Tibial nerve (tissue), 4 donors: ENCODE measurements at regions not wholly inside any gene's neighbourhood (a gene's known extent, or its start where the extent isn't known, plus 50 kb on each side); places are given as distances from the start of the nearest gene placed in this dataset.

ENCODE experiments used
- DNase-seq, 2 donors: peaks; one replicate each; pipeline ENCODE4 v3.0.0-alpha.2; 2019; ENCODE audit warnings: low spot score in 2 of 2
- H3K27ac ChIP-seq, 4 donors: fragments of 200-600 bp; sonication (generic) in 3 of 4; one replicate each; pipeline ENCODE4 v1.5.1; 2017 to 2019; ENCODE audit warnings: mild to moderate bottlenecking in 1 of 4
- H3K27me3 ChIP-seq, 2 donors: fragments of 200-600 bp; sonication (generic) in 1 of 2; one replicate each; pipeline versions ENCODE4 v1.5.1 to v1.6.0; 2017 to 2019
- H3K36me3 ChIP-seq, 3 donors: fragments of 200-600 bp; sonication (generic); one replicate each; pipeline ENCODE4 v1.5.1; 2018 to 2019
- H3K4me1 ChIP-seq, 4 donors: fragments of 200-600 bp; sonication (generic) in 3 of 4; one replicate each; pipeline ENCODE4 v1.5.1; 2017 to 2019
- H3K4me3 ChIP-seq, 4 donors: fragments of 200-600 bp; sonication (generic) in 3 of 4; one replicate each; pipeline ENCODE4 v1.5.1; 2017 to 2019; ENCODE audit warnings: mild to moderate bottlenecking in 1 of 4, moderate library complexity in 1 of 4
- H3K9me3 ChIP-seq, 4 donors: fragments of 200-600 bp; sonication (generic) in 3 of 4; one replicate each; pipeline ENCODE4 v1.5.1; 2017 to 2019
- EP300 ChIP-seq, 2 donors: sonication (generic); formaldehyde crosslinking; IDR thresholded peaks; one replicate each; pipeline ENCODE4 v1.6.1; 2017; ENCODE audit warnings: antibody characterized with exemption in 2 of 2, mild to moderate bottlenecking in 1 of 2
- POLR2A ChIP-seq, 2 donors: fragments of 450-650 bp; IDR thresholded peaks; one replicate each; pipeline ENCODE4 v1.6.1; 2017; ENCODE audit warnings: antibody characterized with exemption in 2 of 2, mild to moderate bottlenecking in 2 of 2, moderate library complexity in 2 of 2
- WGBS, 2 donors: methylation state at CpG; one replicate each; pipeline ENCODE4 v1.1.5; 2018; 5-methylcytosine and 5-hydroxymethylcytosine counted together
- TF ChIP-seq, protein P1 (sequence below), 5 experiments: fragments of 200-600 bp in 3 of 5; fragments of 450-650 bp in 2 of 5; sonication (generic) in 3 of 5; IDR thresholded peaks; one replicate each; pipeline ENCODE4 v1.5.1; 2016 to 2019; ENCODE audit warnings: antibody characterized with exemption in 5 of 5, mild to moderate bottlenecking in 3 of 5, moderate library complexity in 2 of 5

DNA sequence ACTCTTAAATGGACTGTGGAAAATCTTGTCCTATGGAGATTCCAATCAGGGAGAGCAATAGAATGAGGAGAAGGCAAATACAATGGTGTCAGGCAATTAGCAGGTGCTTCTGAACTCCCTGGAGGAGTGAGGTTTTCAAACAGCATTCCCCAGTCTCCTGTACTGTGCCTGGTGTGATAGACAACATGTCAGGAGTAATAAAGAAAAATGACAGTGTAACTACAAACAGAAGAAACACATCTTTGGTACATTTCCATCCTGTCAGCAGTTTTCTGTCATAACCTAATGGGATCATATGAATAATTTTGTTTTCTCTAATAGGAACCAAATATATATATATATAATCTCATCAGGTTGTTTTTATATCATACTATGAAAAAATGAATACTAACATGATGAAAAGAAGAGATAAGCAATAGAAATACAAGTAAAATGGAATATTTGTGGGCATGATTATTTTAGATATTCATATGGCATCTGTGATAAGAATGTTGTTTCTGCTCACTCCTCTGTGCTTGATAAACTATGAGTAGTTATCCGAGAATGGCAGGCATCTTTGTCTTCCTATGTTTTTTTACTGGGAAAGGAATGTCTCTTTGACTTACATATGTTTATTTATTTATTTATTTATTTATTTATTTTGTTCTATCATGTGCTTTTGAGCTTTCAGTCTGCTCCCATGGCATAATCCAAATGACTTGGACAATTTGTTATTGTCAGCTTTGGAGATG lies 441.7 kb downstream of the TXNL1 start:
- TF ChIP-seq, protein P1, sequence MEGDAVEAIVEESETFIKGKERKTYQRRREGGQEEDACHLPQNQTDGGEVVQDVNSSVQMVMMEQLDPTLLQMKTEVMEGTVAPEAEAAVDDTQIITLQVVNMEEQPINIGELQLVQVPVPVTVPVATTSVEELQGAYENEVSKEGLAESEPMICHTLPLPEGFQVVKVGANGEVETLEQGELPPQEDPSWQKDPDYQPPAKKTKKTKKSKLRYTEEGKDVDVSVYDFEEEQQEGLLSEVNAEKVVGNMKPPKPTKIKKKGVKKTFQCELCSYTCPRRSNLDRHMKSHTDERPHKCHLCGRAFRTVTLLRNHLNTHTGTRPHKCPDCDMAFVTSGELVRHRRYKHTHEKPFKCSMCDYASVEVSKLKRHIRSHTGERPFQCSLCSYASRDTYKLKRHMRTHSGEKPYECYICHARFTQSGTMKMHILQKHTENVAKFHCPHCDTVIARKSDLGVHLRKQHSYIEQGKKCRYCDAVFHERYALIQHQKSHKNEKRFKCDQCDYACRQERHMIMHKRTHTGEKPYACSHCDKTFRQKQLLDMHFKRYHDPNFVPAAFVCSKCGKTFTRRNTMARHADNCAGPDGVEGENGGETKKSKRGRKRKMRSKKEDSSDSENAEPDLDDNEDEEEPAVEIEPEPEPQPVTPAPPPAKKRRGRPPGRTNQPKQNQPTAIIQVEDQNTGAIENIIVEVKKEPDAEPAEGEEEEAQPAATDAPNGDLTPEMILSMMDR (IDR thresholded peaks at IDR 0.05): no peak
- TF ChIP-seq POLR2A (IDR thresholded peaks at IDR 0.05) (no peak), EP300 (IDR thresholded peaks at IDR 0.05) (no peak)
- no peaks in the 10 kb centered on the region for H3K9me3 ChIP-seq
- H3K4me1 ChIP-seq: peaks cover 0 to 21% (median 5%) of the 10 kb centered on the region in 4 donors
- WGBS, 2 donors: 91 to 93% methylated on average over 1 of the region's 1 CpG
- no peaks in the 10 kb centered on the region for H3K36me3 ChIP-seq
- H3K27ac ChIP-seq: no peak overlapping the region
- H3K4me3 ChIP-seq: no peak overlapping the region
- no peaks in the 10 kb centered on the region for H3K27me3 ChIP-seq
- no peak for DNase-seq

DNA sequence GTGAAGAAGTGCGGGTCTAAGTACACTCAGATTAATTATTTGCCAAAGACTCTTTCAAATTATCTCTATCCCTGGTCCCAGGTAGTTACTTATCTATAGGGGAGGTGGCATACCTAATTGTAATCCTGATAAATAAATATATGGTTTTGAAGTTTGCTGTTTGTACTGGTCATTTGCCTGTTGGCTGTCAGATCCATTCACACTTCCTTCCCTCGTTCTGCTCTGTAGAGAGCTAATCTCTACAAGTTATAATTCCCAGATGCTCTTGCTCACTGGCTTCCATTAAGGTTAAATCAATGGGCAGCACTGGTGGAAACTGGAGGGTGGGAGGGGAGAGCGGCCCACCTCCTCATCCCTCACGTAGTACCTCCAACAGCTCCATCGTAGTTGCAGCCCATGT lies 447.1 kb downstream of the TXNL1 start:
- TF ChIP-seq, protein P1 (IDR thresholded peaks at IDR 0.05): no peak
- no peak for TF ChIP-seq EP300 (IDR thresholded peaks at IDR 0.05)
- TF ChIP-seq POLR2A (IDR thresholded peaks at IDR 0.05): no peak
- 89 to 91% methylated on average over 5 of the region's 5 CpGs for WGBS, 2 donors
- no peak overlapping the region for H3K4me3 ChIP-seq
- no peaks in the 10 kb centered on the region for H3K9me3 ChIP-seq
- DNase-seq: no peak
- H3K27me3 ChIP-seq: no peaks in the 10 kb centered on the region
- no peak overlapping the region for H3K27ac ChIP-seq
- no peaks in the 10 kb centered on the region for H3K36me3 ChIP-seq
- no peaks in the 10 kb centered on the region for H3K4me1 ChIP-seq

DNA sequence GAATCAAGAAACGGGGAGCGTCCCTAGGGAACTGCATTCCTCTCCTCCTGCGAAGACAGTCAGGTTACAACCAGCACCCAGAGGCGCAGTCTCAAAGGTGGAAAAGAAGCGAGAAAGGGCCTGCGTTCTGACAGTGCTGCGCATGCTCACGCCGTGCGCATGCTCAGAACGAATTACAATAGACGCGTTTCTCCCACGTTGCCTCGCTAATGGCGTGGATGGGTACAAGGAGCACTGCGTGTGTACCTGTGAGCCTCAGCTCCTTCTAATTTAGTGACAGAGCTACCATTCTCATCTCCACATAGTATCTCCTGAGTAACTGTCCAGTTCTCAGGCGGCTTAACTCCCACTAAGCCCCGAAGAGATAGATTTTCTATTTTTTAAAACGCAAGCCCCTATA lies 448.8 kb downstream of the TXNL1 start:
- Histone ChIP-seq H3K4me1 (no peaks in the 10 kb centered on the region), H3K36me3 (no peaks in the 10 kb centered on the region), H3K9me3 (no peaks in the 10 kb centered on the region), H3K4me3 (no peak overlapping the region), H3K27ac (no peak overlapping the region), H3K27me3 (no peaks in the 10 kb centered on the region)
- TF ChIP-seq EP300 (IDR thresholded peaks at IDR 0.05) (no peak), POLR2A (IDR thresholded peaks at IDR 0.05) (no peak)
- TF ChIP-seq, protein P1 (IDR thresholded peaks at IDR 0.05): no peak
- DNase-seq: no peak
- WGBS, 2 donors: 94 to 95% methylated on average over 20 of the region's 20 CpGs

DNA sequence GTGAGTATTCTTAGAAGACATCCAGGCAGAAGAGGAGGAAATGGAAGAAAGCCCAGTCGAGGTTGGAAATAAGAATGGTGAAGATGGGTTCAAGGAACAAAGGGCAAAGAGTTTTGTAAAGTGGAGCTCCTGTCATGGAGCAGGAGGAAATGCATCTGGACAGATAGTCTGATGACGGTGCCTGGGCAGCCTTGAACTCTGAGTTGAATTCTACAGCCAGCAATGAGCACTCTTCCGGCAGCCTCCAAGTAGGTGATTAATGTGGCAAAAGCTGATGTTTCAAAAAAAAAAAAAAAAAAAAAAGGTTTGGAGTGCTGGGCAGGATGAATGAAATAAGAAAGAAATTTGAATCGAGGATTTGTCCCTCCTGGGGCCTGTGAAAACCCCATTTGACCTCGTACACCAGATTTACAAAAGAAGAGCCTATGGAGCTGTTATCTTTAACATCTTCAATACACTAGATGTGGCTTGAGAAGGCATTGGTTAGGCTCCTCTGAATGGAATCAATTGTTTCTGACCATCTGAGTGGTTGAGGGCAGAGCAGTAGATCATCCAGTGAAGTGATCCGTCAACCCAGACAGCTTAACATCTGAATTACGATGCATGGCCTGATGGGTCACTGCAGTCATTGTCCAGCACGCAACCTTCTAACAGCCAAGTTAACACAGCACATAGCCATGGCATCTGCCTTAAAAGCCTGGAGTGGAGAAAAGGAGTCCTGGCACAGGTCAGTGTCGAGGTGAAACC lies 449.7 kb downstream of the TXNL1 start:
- no peaks in the 10 kb centered on the region for H3K9me3 ChIP-seq

More for the DNA sequence above, 449.7 kb downstream of the TXNL1 start:
- H3K27ac ChIP-seq: no peak overlapping the region
- TF ChIP-seq, protein P1 (IDR thresholded peaks at IDR 0.05): no peak
- TF ChIP-seq POLR2A (IDR thresholded peaks at IDR 0.05): no peak
- no peak for TF ChIP-seq EP300 (IDR thresholded peaks at IDR 0.05)
- 49 to 65% methylated on average over 9 of the region's 9 CpGs for WGBS, 2 donors
- H3K27me3 ChIP-seq: no peaks in the 10 kb centered on the region
- no peak overlapping the region for H3K4me3 ChIP-seq
- H3K36me3 ChIP-seq: no peaks in the 10 kb centered on the region
- H3K4me1 ChIP-seq: no peaks in the 10 kb centered on the region
- DNase-seq: no peak
